Aorta (tissue), 5 donors: ENCODE measurements at regions not wholly inside any gene's neighbourhood (a gene's known extent, or its start where the extent isn't known, plus 50 kb on each side); places are given as distances from the start of the nearest gene placed in this dataset.

ENCODE experiments used
- ATAC-seq: fragments of 200-7000 bp; cut with Tn5 transposase; one replicate; pipeline ENCODE4 v1.9.1; 2022; ENCODE audit warnings: moderate library complexity; ENCODE audit not compliant: low FRiP score
- DNase-seq, 2 donors: peaks; one replicate each; pipeline ENCODE4 v3.0.0-alpha.2; 2020
- H3K27ac ChIP-seq, 2 donors: one replicate each; pipeline ENCODE4 v1.5.1; 2013; ENCODE audit warnings: low read length in 2 of 2, mild to moderate bottlenecking in 2 of 2, moderate library complexity in 2 of 2, control low read depth in 1 of 2, inconsistent platforms in 1 of 2, low read depth in 1 of 2
- H3K27me3 ChIP-seq, 2 donors: one replicate each; pipeline ENCODE4 v1.6.1; 2013; ENCODE audit warnings: control low read depth in 1 of 2, low read length in 1 of 2, mild to moderate bottlenecking in 1 of 2, moderate library complexity in 1 of 2; ENCODE audit not compliant: insufficient read depth in 2 of 2, control insufficient read depth in 1 of 2
- H3K36me3 ChIP-seq, 2 donors: one replicate each; pipeline ENCODE4 v1.6.1; 2013; ENCODE audit warnings: control low read depth in 1 of 2, low read length in 1 of 2, mild to moderate bottlenecking in 1 of 2; ENCODE audit not compliant: insufficient read depth in 2 of 2, control insufficient read depth in 1 of 2
- H3K4me1 ChIP-seq, 2 donors: one replicate each; pipeline ENCODE4 v1.6.1; 2013; ENCODE audit warnings: low read length in 2 of 2, control low read depth in 1 of 2, mild to moderate bottlenecking in 1 of 2, moderate library complexity in 1 of 2; ENCODE audit not compliant: insufficient read depth in 2 of 2, control insufficient read depth in 1 of 2
- H3K4me3 ChIP-seq, 2 donors: one replicate each; pipeline ENCODE4 v1.5.1; 2013; ENCODE audit warnings: low read length in 2 of 2, control low read depth in 1 of 2, mild to moderate bottlenecking in 1 of 2
- H3K9me3 ChIP-seq: one replicate; pipeline ENCODE4 v1.6.1; 2013; ENCODE audit warnings: mild to moderate bottlenecking, low read length; ENCODE audit not compliant: control insufficient read depth
- WGBS, 2 donors: extraction: QIAGEN DNeasy Blood & Tissue Kit; methylation state at CpG; one replicate each; pipeline ENCODE4 v1.1.7; 2013; 5-methylcytosine and 5-hydroxymethylcytosine counted together
- intact Hi-C, 2 donors: fragments of 100-400 bp; cut with DNase I; formaldehyde crosslinking; loops; one replicate each; pipeline versions ENCODE4 v1.14.2 to v1.15.0; 2022
- donor health status: healthy with polysubstance abuse.
- donor health status: Bipolar disorder and iron deficiency.
- donor health status: DM: no; HTN: no; CAD: no.
- donor health status: DM: no; HTN: no; CAD: no.
- donor health status: DM: yes; HTN: yes; CAD: no.

GRCh38 chr9:115296831-115297565 is 179.0 kb upstream of the TNC start:
- Histone ChIP-seq H3K36me3 (no peaks in the 10 kb centered on the region), H3K9me3 (no peaks in the 10 kb centered on the region), H3K27ac (no peak overlapping the region), H3K4me1 (peaks cover 4 to 5% of the 10 kb centered on the region in 2 donors), H3K4me3 (no peak overlapping the region), H3K27me3 (no peaks in the 10 kb centered on the region)
- ATAC-seq, result no peak
- no peak for DNase-seq
- 83 to 89% methylated on average over 1 of the region's 1 CpG for WGBS, 2 donors
- intact Hi-C loops, result no loop called here

- 80 to 86% methylated on average over 1 of the region's 1 CpG for WGBS, 2 donors
- Histone ChIP-seq H3K36me3 (no peaks in the 10 kb centered on the region), H3K4me3 (no peak overlapping the region), H3K27ac (no peak overlapping the region), H3K9me3 (no peaks in the 10 kb centered on the region), H3K27me3 (no peaks in the 10 kb centered on the region), H3K4me1 (peaks cover 0 to 3% of the 10 kb centered on the region in 2 donors)
- DNase-seq (no peak), ATAC-seq (no peak)
- intact Hi-C loops, result no loop called here
Observed at GRCh38 chr9:115300116-115300515, 182.2 kb upstream of the TNC start.

GRCh38 chr9:115300874-115301273 is 182.9 kb upstream of the TNC start:
- H3K4me1 ChIP-seq, result no peaks in the 10 kb centered on the region
- no peaks in the 10 kb centered on the region for H3K36me3 ChIP-seq
- H3K27me3 ChIP-seq, result no peaks in the 10 kb centered on the region
- intact Hi-C loops, result no loop called here
- DNase-seq (no peak), ATAC-seq (no peak)
- no peak overlapping the region for H3K27ac ChIP-seq
- H3K9me3 ChIP-seq, result no peaks in the 10 kb centered on the region
- no peak overlapping the region for H3K4me3 ChIP-seq
- 76 to 87% methylated on average over 2 of the region's 2 CpGs for WGBS, 2 donors

GRCh38 chr9:115301581-115301980 is 183.6 kb upstream of the TNC start:
- Histone ChIP-seq H3K4me1 (no peaks in the 10 kb centered on the region), H3K27ac (no peak overlapping the region), H3K9me3 (no peaks in the 10 kb centered on the region), H3K4me3 (no peak overlapping the region), H3K27me3 (no peaks in the 10 kb centered on the region), H3K36me3 (no peaks in the 10 kb centered on the region)
- WGBS, 2 donors, result 70 to 76% methylated on average over 5 of the region's 5 CpGs
- intact Hi-C loops, result no loop called here
- no peak for ATAC-seq
- DNase-seq, result no peak

GRCh38 chr9:115305543-115305942 is 187.6 kb upstream of the TNC start:
- H3K36me3 ChIP-seq, result no peaks in the 10 kb centered on the region
- ATAC-seq, result no peak
- no peaks in the 10 kb centered on the region for H3K4me1 ChIP-seq
- 81 to 89% methylated on average over 3 of the region's 3 CpGs for WGBS, 2 donors
- intact Hi-C loops, result no loop called here
- no peaks in the 10 kb centered on the region for H3K27me3 ChIP-seq
- no peak overlapping the region for H3K27ac ChIP-seq
- H3K4me3 ChIP-seq, result no peak overlapping the region
- DNase-seq, result no peak
- H3K9me3 ChIP-seq, result no peaks in the 10 kb centered on the region

GRCh38 chr9:115306865-115307264 is 188.9 kb upstream of the TNC start:
- WGBS, 2 donors, result 82 to 83% methylated on average over 2 of the region's 2 CpGs
- Histone ChIP-seq H3K27ac (no peak overlapping the region), H3K4me1 (peaks cover 0 to 3% of the 10 kb centered on the region in 2 donors), H3K36me3 (no peaks in the 10 kb centered on the region), H3K4me3 (no peak overlapping the region), H3K9me3 (no peaks in the 10 kb centered on the region), H3K27me3 (no peaks in the 10 kb centered on the region)
- DNase-seq, result no peak
- intact Hi-C loops, result no loop called here
- no peak for ATAC-seq

GRCh38 chr9:115313545-115313944 is 195.6 kb upstream of the TNC start:
- no peaks in the 10 kb centered on the region for H3K27me3 ChIP-seq
- no peaks in the 10 kb centered on the region for H3K9me3 ChIP-seq
- no peak overlapping the region for H3K4me3 ChIP-seq
- no peaks in the 10 kb centered on the region for H3K36me3 ChIP-seq
- H3K4me1 ChIP-seq, result peaks cover 0 to 3% of the 10 kb centered on the region in 2 donors
- no peak for ATAC-seq
- no peak for DNase-seq
- intact Hi-C loops, result no loop called here
- H3K27ac ChIP-seq, result no peak overlapping the region

GRCh38 chr9:115326461-115326860 is 208.5 kb upstream of the TNC start:
- Histone ChIP-seq H3K27me3 (no peaks in the 10 kb centered on the region), H3K36me3 (no peaks in the 10 kb centered on the region), H3K27ac (no peak overlapping the region), H3K4me3 (no peak overlapping the region), H3K4me1 (peaks cover 0 to 3% of the 10 kb centered on the region in 2 donors), H3K9me3 (no peaks in the 10 kb centered on the region)
- WGBS, 2 donors, result 98 to 99% methylated on average over 3 of the region's 3 CpGs
- no peak for DNase-seq
- no peak for ATAC-seq
- intact Hi-C loops, result loop anchor here in 1 of 2 donors (10.0 kb wide), 2 partner anchors 182 to 198 kb away; no protein-coding TSS in a partner anchor

- intact Hi-C loops, result loop anchor here in 1 of 2 donors (10.0 kb wide), 2 partner anchors 183 to 197 kb away; no protein-coding TSS in a partner anchor
- DNase-seq, result no peak
- Histone ChIP-seq H3K27me3 (no peaks in the 10 kb centered on the region), H3K36me3 (no peaks in the 10 kb centered on the region), H3K4me1 (peaks cover 0 to 3% of the 10 kb centered on the region in 2 donors), H3K9me3 (no peaks in the 10 kb centered on the region), H3K27ac (peak overlapping the region in 1 of 2 donors; percentile 42), H3K4me3 (no peak overlapping the region)
- ATAC-seq, result no peak
- 87 to 94% methylated on average over 2 of the region's 2 CpGs for WGBS, 2 donors
Observed at GRCh38 chr9:115327436-115328122, 209.6 kb upstream of the TNC start.
